ENCODE measurements at regions not wholly inside any gene's neighbourhood (a gene's known extent, or its start where the extent isn't known, plus 50 kb on each side); places are given as distances from the start of the nearest gene placed in this dataset.

- TF ChIP-seq EZH2 (IDR thresholded peaks at IDR 0.05; ENCODE audit: borderline replicate concordance, low read depth, low read length, severe bottlenecking), result no peak
- TF ChIP-seq, protein P1, sequence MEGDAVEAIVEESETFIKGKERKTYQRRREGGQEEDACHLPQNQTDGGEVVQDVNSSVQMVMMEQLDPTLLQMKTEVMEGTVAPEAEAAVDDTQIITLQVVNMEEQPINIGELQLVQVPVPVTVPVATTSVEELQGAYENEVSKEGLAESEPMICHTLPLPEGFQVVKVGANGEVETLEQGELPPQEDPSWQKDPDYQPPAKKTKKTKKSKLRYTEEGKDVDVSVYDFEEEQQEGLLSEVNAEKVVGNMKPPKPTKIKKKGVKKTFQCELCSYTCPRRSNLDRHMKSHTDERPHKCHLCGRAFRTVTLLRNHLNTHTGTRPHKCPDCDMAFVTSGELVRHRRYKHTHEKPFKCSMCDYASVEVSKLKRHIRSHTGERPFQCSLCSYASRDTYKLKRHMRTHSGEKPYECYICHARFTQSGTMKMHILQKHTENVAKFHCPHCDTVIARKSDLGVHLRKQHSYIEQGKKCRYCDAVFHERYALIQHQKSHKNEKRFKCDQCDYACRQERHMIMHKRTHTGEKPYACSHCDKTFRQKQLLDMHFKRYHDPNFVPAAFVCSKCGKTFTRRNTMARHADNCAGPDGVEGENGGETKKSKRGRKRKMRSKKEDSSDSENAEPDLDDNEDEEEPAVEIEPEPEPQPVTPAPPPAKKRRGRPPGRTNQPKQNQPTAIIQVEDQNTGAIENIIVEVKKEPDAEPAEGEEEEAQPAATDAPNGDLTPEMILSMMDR (IDR thresholded peaks at IDR 0.05; ENCODE audit: borderline replicate concordance, extremely low read depth, low read length, poor library complexity, severe bottlenecking), result no peak
Observed at GRCh38 chr6:87922196-87922946, 125.3 kb upstream of the SPACA1 start.

All from DND-41 (cell line).